IMR-90 (cell line): ENCODE measurements at regions not wholly inside any gene's neighbourhood (a gene's known extent, or its start where the extent isn't known, plus 50 kb on each side); places are given as distances from the start of the nearest gene placed in this dataset.

Source experiments
- ATAC-seq: fragments of 200-7000 bp; cut with Tn5 transposase; 2 replicates; pipeline ENCODE4 v1.9.1; 2020; ENCODE audit warnings: low read depth, mild to moderate bottlenecking, moderate library complexity
- BruUV-seq: library from RNA; stranded (reverse); fragments of 400-500 nt; replicated peaks from 2 replicates; lab custom pipeline; 2021; lab: Mats Ljungman, UMichigan
- CTCF ChIA-PET: fragments of 300-600 bp; formaldehyde crosslinking; extraction: SDS; loops from one replicate; lab custom pipeline; 2021; ENCODE audit warnings: antibody characterized with exemption; lab: Yijun Ruan, JAX
- POLR2A ChIA-PET: fragments of 300-600 bp; sonication (Branson Sonifier 250); formaldehyde crosslinking; loops from one replicate; lab custom pipeline; 2022; ENCODE audit warnings: antibody characterized with exemption; ENCODE audit not compliant: unreplicated experiment; lab: Charles Lee
- DNase-seq: peaks from one replicate; pipeline ENCODE4 v3.0.0; 2013
- H2AFZ ChIP-seq: replicated peaks from 2 replicates; pipeline ENCODE3; 2013; ENCODE audit warnings: low read length, mild to moderate bottlenecking; ENCODE audit not compliant: poor library complexity
- H2AK5ac ChIP-seq: 2 replicates; pipeline ENCODE4 v1.6.1; 2013; ENCODE audit warnings: low read depth, low read length, inconsistent platforms
- H2AK9ac ChIP-seq: replicated peaks from 2 replicates; pipeline ENCODE3; 2013; ENCODE audit warnings: mild to moderate bottlenecking, low read depth, low read length, moderate library complexity; ENCODE audit not compliant: poor library complexity
- H2BK120ac ChIP-seq: 2 replicates; pipeline ENCODE4 v1.6.1; 2013; ENCODE audit warnings: low read depth, low read length, inconsistent platforms
- H2BK15ac ChIP-seq: 3 replicates; pipeline ENCODE4 v1.6.1; 2013; ENCODE audit warnings: low read depth, low read length, inconsistent platforms
- H2BK20ac ChIP-seq: 2 replicates; pipeline ENCODE4 v1.6.1; 2013; ENCODE audit warnings: low read depth, mild to moderate bottlenecking, inconsistent platforms, low read length, moderate library complexity
- H2BK5ac ChIP-seq: 2 replicates; pipeline ENCODE4 v1.6.1; 2013; ENCODE audit warnings: mild to moderate bottlenecking, low read depth, low read length, inconsistent platforms; ENCODE audit not compliant: poor library complexity, severe bottlenecking
- H3K14ac ChIP-seq: replicated peaks from 2 replicates; pipeline ENCODE4 v1.6.1; 2013; ENCODE audit warnings: low read depth, low read length, inconsistent platforms
- H3K18ac ChIP-seq: 2 replicates; pipeline ENCODE4 v1.6.1; 2013; ENCODE audit warnings: low read depth, low read length, control low read depth
- H3K23ac ChIP-seq: 2 replicates; pipeline ENCODE4 v1.6.1; 2013; ENCODE audit warnings: low read depth, low read length, inconsistent platforms
- H3K27ac ChIP-seq: 2 replicates; pipeline ENCODE4 v1.5.1; 2013; ENCODE audit warnings: mild to moderate bottlenecking, control low read depth, low read length; ENCODE audit not compliant: insufficient read depth
- H3K27me3 ChIP-seq: 2 replicates; pipeline ENCODE4 v1.6.1; 2013; ENCODE audit warnings: low read length; ENCODE audit not compliant: control insufficient read depth, insufficient read depth
- H3K36me3 ChIP-seq: 2 replicates; pipeline ENCODE4 v1.6.1; 2013; ENCODE audit warnings: low read length, mixed read lengths; ENCODE audit not compliant: control insufficient read depth, insufficient read depth
- H3K4ac ChIP-seq: 2 replicates; pipeline ENCODE4 v1.6.1; 2013; ENCODE audit warnings: low read depth, low read length, inconsistent platforms
- H3K4me1 ChIP-seq: 2 replicates; pipeline ENCODE4 v1.6.1; 2013; ENCODE audit warnings: low read length, mixed read lengths; ENCODE audit not compliant: control insufficient read depth, insufficient read depth
- H3K4me2 ChIP-seq: 2 replicates; pipeline ENCODE4 v1.6.1; 2013; ENCODE audit warnings: low read depth, mild to moderate bottlenecking, control low read depth, low read length, moderate library complexity
- H3K4me3 ChIP-seq: 2 replicates; pipeline ENCODE4 v1.5.1; 2013; ENCODE audit warnings: low read depth, mild to moderate bottlenecking, control low read depth, low read length, moderate library complexity; ENCODE audit not compliant: insufficient read depth
- H3K56ac ChIP-seq: 2 replicates; pipeline ENCODE4 v1.6.1; 2013; ENCODE audit warnings: low read length, inconsistent platforms; ENCODE audit not compliant: insufficient read depth; ENCODE audit errors: extremely low read depth
- H3K79me1 ChIP-seq, 2 experiments: 2 replicates each; pipeline ENCODE4 v1.6.1; 2013; ENCODE audit warnings: low read length in 2 of 2, inconsistent platforms in 1 of 2, low read depth in 1 of 2
- H3K9ac ChIP-seq: 2 replicates; pipeline ENCODE4 v1.6.1; 2013; ENCODE audit warnings: low read depth, low read length, control low read depth
- H3K9me1 ChIP-seq: 2 replicates; pipeline ENCODE4 v1.6.1; 2013; ENCODE audit warnings: low read length, inconsistent platforms; ENCODE audit not compliant: insufficient read depth
- H3K9me3 ChIP-seq: 2 replicates; pipeline ENCODE4 v1.6.1; 2013; ENCODE audit warnings: low read length; ENCODE audit not compliant: control insufficient read depth, insufficient read depth
- H4K20me1 ChIP-seq: 2 replicates; pipeline ENCODE4 v1.6.1; 2013; ENCODE audit warnings: low read length, inconsistent platforms; ENCODE audit not compliant: insufficient read depth
- H4K5ac ChIP-seq: 2 replicates; pipeline ENCODE4 v1.6.1; 2013; ENCODE audit warnings: mild to moderate bottlenecking, low read depth, low read length, control low read depth
- H4K8ac ChIP-seq, 2 experiments: 2 replicates each; pipeline ENCODE4 v1.6.1; 2013; ENCODE audit warnings: low read depth in 2 of 2, low read length in 2 of 2, control low read depth in 1 of 2, inconsistent platforms in 1 of 2
- H4K91ac ChIP-seq: 2 replicates; pipeline ENCODE4 v1.6.1; 2013; ENCODE audit warnings: low read depth, low read length, inconsistent platforms; ENCODE audit not compliant: insufficient read depth
- CEBPB ChIP-seq: IDR thresholded peaks from 2 replicates; pipeline ENCODE4 v1.6.1; 2012; ENCODE audit warnings: low read depth, low read length, improper control_type of control experiment
- CTCF ChIP-seq: conservative IDR thresholded peaks from 2 replicates; pipeline ENCODE4 v1.5.1; 2012; ENCODE audit warnings: mild to moderate bottlenecking, low read depth, low read length, improper control_type of control experiment
- RFX5 ChIP-seq: IDR thresholded peaks from 2 replicates; pipeline ENCODE4 v1.8.0; 2012; ENCODE audit warnings: low read depth, mild to moderate bottlenecking, low read length, moderate library complexity
- WGBS, 2 experiments: methylation state at CpG; one replicate each; pipeline versions ENCODE4 v1.1.5 to v1.1.7; 2013; ENCODE audit warnings: missing lambda C conversion rate in 2 of 2; ENCODE audit not compliant: insufficient read length in 1 of 2; ENCODE audit errors: extremely low coverage in 2 of 2; 5-methylcytosine and 5-hydroxymethylcytosine counted together
- dilution Hi-C: fragments of 300-500 bp; cut with HindIII; formaldehyde crosslinking; loops from one replicate; pipeline ENCODE4 v1.14.3; 2018; ENCODE audit warnings: low sequenced_read_pairs; ENCODE audit not compliant: unreplicated experiment
- in situ Hi-C: fragments of 300-500 bp; cut with MboI; formaldehyde crosslinking; loops from 3 replicates; pipeline ENCODE4 v1.14.3; 2019; ENCODE audit warnings: low sequenced_read_pairs, inconsistent platforms, mixed read lengths
- intact Hi-C: fragments of 100-400 bp; cut with micrococcal nuclease; formaldehyde crosslinking; loops from 2 replicates; pipeline ENCODE4 v1.10.0; 2022

DNA sequence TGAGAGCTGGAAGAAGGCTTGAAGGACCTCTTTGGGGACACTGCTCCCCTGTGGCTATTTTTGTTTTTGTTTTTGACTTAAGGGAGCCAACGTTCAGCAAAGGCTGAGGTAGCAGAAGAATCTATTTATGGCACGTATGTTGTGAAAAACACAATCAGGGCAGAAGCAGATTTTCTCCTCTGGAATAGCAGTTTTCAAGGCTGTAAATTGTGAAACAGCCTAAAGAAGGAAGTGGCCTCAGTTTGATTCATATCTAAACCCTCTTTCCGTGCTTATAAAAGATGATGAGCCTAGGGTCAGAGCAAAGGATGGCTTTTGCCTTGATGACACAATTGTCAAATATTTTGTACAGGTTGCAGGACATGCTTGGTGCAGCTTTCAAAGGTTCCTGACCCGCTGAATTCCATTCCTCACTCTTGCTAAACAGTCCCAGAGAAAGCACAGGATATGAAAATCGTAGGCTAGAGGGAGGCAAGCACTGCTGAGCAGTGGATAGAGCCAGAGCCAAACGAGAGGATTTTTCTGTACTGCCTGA lies 106.2 kb upstream of the DLX2 start:
- DNase-seq (peak; percentile 79), ATAC-seq (peak; percentile 91)
- H3K4ac ChIP-seq = peak overlapping the region; percentile 57; the same call in 1 of the 2 replicates
- peak overlapping the region; percentile 50; the same call in 1 of the 2 replicates for H3K4me2 ChIP-seq
- no peak overlapping the region for H3K9ac ChIP-seq
- no peak overlapping the region for H2AK9ac ChIP-seq
- H3K27ac ChIP-seq = no peak overlapping the region
- ChIA-PET CTCF (interaction anchor here (0.7 to 1.2 kb wide), 2 partner anchors 36 to 253 kb away, joined by 3 read pairs; no protein-coding TSS in a partner anchor), POLR2A (interaction anchor here (0.7 kb wide), 1 partner anchor 31 kb away, joined by 3 read pairs; no protein-coding TSS in a partner anchor)
- 0 out of 2 replicates have a peak overlapping the region, but pooled peaks have one; percentile 8 for H3K56ac ChIP-seq
- no peaks in the 10 kb centered on the region for H3K27me3 ChIP-seq
- in situ Hi-C loops (no loop called here), intact Hi-C loops (loop anchor here (2.0 kb wide), 1 partner anchor 252 kb away; no protein-coding TSS in a partner anchor), dilution Hi-C loops (no loop called here)
- H3K14ac ChIP-seq = no peak overlapping the region
- WGBS, 2 experiments = no CpG with 5 or more reads among the region's 6 CpGs
- H3K36me3 ChIP-seq = no peaks in the 10 kb centered on the region
- no peak overlapping the region; the same call in 1 of the 2 replicates for H3K18ac ChIP-seq
- H3K9me3 ChIP-seq = no peaks in the 10 kb centered on the region
- 0 out of 2 replicates have a peak overlapping the region, but pooled peaks have one; percentile 18 for H2AK5ac ChIP-seq
- peaks cover 22% of the 10 kb centered on the region for H3K4me1 ChIP-seq
- H2BK5ac ChIP-seq = peak overlapping the region; percentile 46
- H4K91ac ChIP-seq = no peak overlapping the region; the same call in 1 of the 2 replicates
- 0 out of 2 replicates have a peak overlapping the region, but pooled peaks have one; percentile 38 for H3K23ac ChIP-seq
- TF ChIP-seq CTCF = no peak
- TF ChIP-seq RFX5 = no peak
- peak; percentile 41; the same call in 1 of the 2 replicates for TF ChIP-seq CEBPB
- peak overlapping the region; percentile 84; the same call in 1 of the 2 replicates for H2BK120ac ChIP-seq
- H2AFZ ChIP-seq = peak overlapping the region; percentile 53
- H3K4me3 ChIP-seq = no peak overlapping the region
- peak overlapping the region; percentile 77; the same call in 1 of the 2 replicates for H2BK20ac ChIP-seq
- no peaks in the 10 kb centered on the region for H3K79me1 ChIP-seq
- H3K9me1 ChIP-seq = peaks cover 15% of the 10 kb centered on the region
- BruUV-seq = no TSS peak
- H4K20me1 ChIP-seq = no peaks in the 10 kb centered on the region
- H4K8ac ChIP-seq = peak overlapping the region; percentile 6 to 16; a peak in 1 of 4 replicates
- 0 out of 3 replicates have a peak overlapping the region, but pooled peaks have one; percentile 81 for H2BK15ac ChIP-seq
- H4K5ac ChIP-seq = no peak overlapping the region
